ENCODE measurements at regions not wholly inside any gene's neighbourhood (a gene's known extent, or its start where the extent isn't known, plus 50 kb on each side); places are given as distances from the start of the nearest gene placed in this dataset.

GRCh38 chr7:136163340-136163801 lies 186.2 kb upstream of the MTPN start:
- Histone ChIP-seq H4K20me1 (ENCODE audit: insufficient read depth, low read length, poor library complexity, severe bottlenecking) (no peaks in the 10 kb centered on the region), H3K36me3 (ENCODE audit: insufficient read depth, low read length) (no peaks in the 10 kb centered on the region), H3K79me2 (ENCODE audit: insufficient read depth, low read length) (no peaks in the 10 kb centered on the region), H3K4me2 (ENCODE audit: low read depth, low read length, poor library complexity, severe bottlenecking) (no peak overlapping the region), H3K27me3 (ENCODE audit: insufficient read depth, low read length, poor library complexity, severe bottlenecking) (no peaks in the 10 kb centered on the region), H3K4me1 (ENCODE audit: insufficient read depth, low read length, poor library complexity, severe bottlenecking) (no peaks in the 10 kb centered on the region), H3K4me3 (ENCODE audit: low read length, poor library complexity, severe bottlenecking) (no peak overlapping the region), H2AFZ (ENCODE audit: low read length) (no peak overlapping the region), H3K9ac (ENCODE audit: low read depth, low read length, poor library complexity, severe bottlenecking) (no peak overlapping the region), H3K9me3 (ENCODE audit: insufficient read depth, low read depth, low read length) (no peaks in the 10 kb centered on the region), H3F3A (ENCODE audit: low read depth) (no peaks in the 10 kb centered on the region), H3K9me2 (replicated peaks; ENCODE audit: low read depth, low read length) (no peaks in the 10 kb centered on the region)
- TF ChIP-seq EZH2phosphoT487 (IDR thresholded peaks at IDR 0.05; ENCODE audit: borderline replicate concordance) (no peak), CTCF (conservative IDR thresholded peaks at IDR 0.05; ENCODE audit: low read length) (no peak)

GRCh38 chr7:136150311-136150710 lies 173.2 kb upstream of the MTPN start:
- Histone ChIP-seq H3K36me3 (ENCODE audit: insufficient read depth, low read length) (no peaks in the 10 kb centered on the region), H3K79me2 (ENCODE audit: insufficient read depth, low read length) (no peaks in the 10 kb centered on the region), H3K4me2 (ENCODE audit: low read depth, low read length, poor library complexity, severe bottlenecking) (no peak overlapping the region), H3K9me2 (replicated peaks; ENCODE audit: low read depth, low read length) (no peaks in the 10 kb centered on the region), H2AFZ (ENCODE audit: low read length) (no peak overlapping the region), H4K20me1 (ENCODE audit: insufficient read depth, low read length, poor library complexity, severe bottlenecking) (no peaks in the 10 kb centered on the region), H3K4me3 (ENCODE audit: low read length, poor library complexity, severe bottlenecking) (no peak overlapping the region), H3K4me1 (ENCODE audit: insufficient read depth, low read length, poor library complexity, severe bottlenecking) (no peaks in the 10 kb centered on the region), H3K9ac (ENCODE audit: low read depth, low read length, poor library complexity, severe bottlenecking) (no peak overlapping the region), H3K27me3 (ENCODE audit: insufficient read depth, low read length, poor library complexity, severe bottlenecking) (no peaks in the 10 kb centered on the region), H3K9me3 (ENCODE audit: insufficient read depth, low read depth, low read length) (no peaks in the 10 kb centered on the region), H3F3A (ENCODE audit: low read depth) (no peaks in the 10 kb centered on the region)
- TF ChIP-seq CTCF (conservative IDR thresholded peaks at IDR 0.05; ENCODE audit: low read length), result no peak
- TF ChIP-seq EZH2phosphoT487 (IDR thresholded peaks at IDR 0.05; ENCODE audit: borderline replicate concordance), result no peak

GRCh38 chr7:136148920-136149319 lies 171.8 kb upstream of the MTPN start:
- Histone ChIP-seq H3K9ac (ENCODE audit: low read depth, low read length, poor library complexity, severe bottlenecking) (no peak overlapping the region), H3K4me1 (ENCODE audit: insufficient read depth, low read length, poor library complexity, severe bottlenecking) (no peaks in the 10 kb centered on the region), H3K27me3 (ENCODE audit: insufficient read depth, low read length, poor library complexity, severe bottlenecking) (no peaks in the 10 kb centered on the region), H4K20me1 (ENCODE audit: insufficient read depth, low read length, poor library complexity, severe bottlenecking) (no peaks in the 10 kb centered on the region), H3K79me2 (ENCODE audit: insufficient read depth, low read length) (no peaks in the 10 kb centered on the region), H3K9me3 (ENCODE audit: insufficient read depth, low read depth, low read length) (no peaks in the 10 kb centered on the region), H2AFZ (ENCODE audit: low read length) (no peak overlapping the region), H3K4me3 (ENCODE audit: low read length, poor library complexity, severe bottlenecking) (no peak overlapping the region), H3F3A (ENCODE audit: low read depth) (no peaks in the 10 kb centered on the region), H3K36me3 (ENCODE audit: insufficient read depth, low read length) (no peaks in the 10 kb centered on the region), H3K4me2 (ENCODE audit: low read depth, low read length, poor library complexity, severe bottlenecking) (no peak overlapping the region), H3K9me2 (replicated peaks; ENCODE audit: low read depth, low read length) (no peaks in the 10 kb centered on the region)
- TF ChIP-seq EZH2phosphoT487 (IDR thresholded peaks at IDR 0.05; ENCODE audit: borderline replicate concordance) (no peak), CTCF (conservative IDR thresholded peaks at IDR 0.05; ENCODE audit: low read length) (no peak)

Measured in Loucy (cell line).